Epithelial cell of proximal tubule (primary cell): ENCODE measurements at regions not wholly inside any gene's neighbourhood (a gene's known extent, or its start where the extent isn't known, plus 50 kb on each side); places are given as distances from the start of the nearest gene placed in this dataset.
"Not testable (repeated sequence)": the region's sequence is repeated elsewhere in the genome, so short reads cannot be mapped to it uniquely, and the experiment has no call there.

Source experiments
- DNase-seq: peaks from one replicate; pipeline ENCODE4 v3.0.0-alpha.2; 2011; ENCODE audit warnings: low read depth
- H3K4me3 ChIP-seq: 2 replicates; pipeline ENCODE4 v1.5.1; 2011; ENCODE audit warnings: low read depth, mild to moderate bottlenecking, low read length
- CTCF ChIP-seq: conservative IDR thresholded peaks from 2 replicates; pipeline ENCODE4 v1.5.1; 2012; ENCODE audit warnings: low read depth, mild to moderate bottlenecking, low read length

DNA sequence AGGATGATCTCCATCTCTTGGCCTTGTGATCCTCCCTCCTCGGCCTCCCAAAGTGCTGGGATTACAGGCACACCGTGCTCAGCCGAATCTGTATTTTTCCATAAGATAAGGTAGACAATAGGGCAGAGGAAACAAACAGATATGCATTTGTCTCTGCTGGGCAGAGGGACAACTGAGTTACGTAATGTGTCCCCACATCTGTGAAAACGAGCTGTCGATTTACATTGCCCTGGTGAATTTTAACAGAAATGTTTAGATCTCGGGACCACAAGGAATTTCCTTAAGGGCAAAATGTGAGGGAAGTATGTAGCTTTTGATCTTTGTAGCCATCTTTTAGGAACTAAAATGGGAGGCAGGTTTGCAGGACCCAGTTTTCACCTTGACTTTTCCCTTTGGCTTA, 189.7 kb downstream of the TRIML1 start:
- TF ChIP-seq CTCF = no peak
- DNase-seq = no peak
- no peak overlapping the region for H3K4me3 ChIP-seq

DNA sequence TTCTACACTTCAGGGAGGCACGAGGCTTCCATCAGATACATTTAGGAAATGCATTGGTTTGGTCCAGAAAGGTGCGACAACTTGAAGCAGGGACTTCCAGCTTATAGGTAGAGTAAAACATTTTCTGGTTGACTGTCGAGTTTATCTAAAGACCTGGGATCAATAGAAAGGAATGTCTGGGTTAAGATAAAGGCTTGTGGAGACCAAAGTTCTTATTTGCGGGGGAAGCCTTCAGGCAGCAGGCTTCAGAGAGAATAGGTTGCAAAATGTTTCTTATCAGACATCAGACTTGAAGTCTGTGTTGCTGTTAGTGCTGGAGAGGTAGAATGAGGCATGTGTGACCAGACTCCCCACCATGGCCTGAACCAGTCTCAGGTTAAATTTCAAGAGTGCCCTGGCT, 190.3 kb downstream of the TRIML1 start:
- H3K4me3 ChIP-seq = no peak overlapping the region
- DNase-seq = no peak
- TF ChIP-seq CTCF = no peak

GRCh38 chr4:188332265-188332664, 193.0 kb downstream of the TRIML1 start:
- no peak for DNase-seq
- H3K4me3 ChIP-seq = no peak overlapping the region
- no peak for TF ChIP-seq CTCF

DNA sequence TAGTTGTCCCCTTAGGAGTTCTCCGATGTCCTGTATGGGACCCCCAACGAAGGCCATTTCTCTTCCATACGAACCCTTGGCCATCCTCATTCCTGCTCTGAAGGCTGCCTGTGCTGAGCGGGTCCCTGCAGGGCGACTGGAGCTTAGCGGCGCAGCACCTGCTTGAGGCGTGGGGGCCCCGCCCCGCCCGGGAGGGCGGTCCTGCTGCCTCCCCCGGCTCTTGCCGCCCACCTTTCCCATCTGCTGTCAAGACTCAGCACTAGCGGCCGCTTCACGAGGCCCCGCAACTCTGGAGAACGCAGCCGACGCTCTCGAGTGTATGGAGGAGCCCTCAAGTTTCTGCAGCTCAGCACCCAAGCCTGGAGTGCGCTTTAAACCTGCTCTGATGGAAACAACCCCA, 197.7 kb downstream of the TRIML1 start:
- TF ChIP-seq CTCF = no peak
- DNase-seq = no peak
- H3K4me3 ChIP-seq = no peak overlapping the region

DNA sequence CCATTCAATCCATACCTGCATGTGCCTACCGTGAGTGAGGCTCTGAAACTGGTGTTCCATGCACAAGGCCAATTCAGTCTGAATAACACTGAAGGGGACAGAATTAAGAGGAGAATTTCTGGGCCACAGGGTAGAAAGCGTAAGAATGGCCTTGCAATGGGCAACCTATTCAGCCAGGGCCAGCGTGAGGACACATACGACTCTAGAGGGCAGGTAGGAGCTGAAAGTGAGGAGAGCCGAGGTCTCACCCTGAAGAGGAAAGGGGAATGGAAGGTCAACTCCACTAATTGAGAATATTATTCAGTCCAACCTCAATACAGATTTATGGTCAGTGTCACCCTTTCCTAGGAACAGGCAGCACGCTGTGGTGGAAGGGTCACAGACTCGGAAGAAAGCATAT, 202.2 kb downstream of the TRIML1 start:
- TF ChIP-seq CTCF = no peak
- no peak for DNase-seq
- H3K4me3 ChIP-seq = no peak overlapping the region

GRCh38 chr4:188346171-188346809, 207.0 kb downstream of the TRIML1 start:
- no peak for TF ChIP-seq CTCF
- no peak overlapping the region for H3K4me3 ChIP-seq
- no peak for DNase-seq

- no peak for DNase-seq
- H3K4me3 ChIP-seq = no peak overlapping the region
- no peak for TF ChIP-seq CTCF
These were observed 208.1 kb downstream of the TRIML1 start for GRCh38 chr4:188347339-188347738.

DNA sequence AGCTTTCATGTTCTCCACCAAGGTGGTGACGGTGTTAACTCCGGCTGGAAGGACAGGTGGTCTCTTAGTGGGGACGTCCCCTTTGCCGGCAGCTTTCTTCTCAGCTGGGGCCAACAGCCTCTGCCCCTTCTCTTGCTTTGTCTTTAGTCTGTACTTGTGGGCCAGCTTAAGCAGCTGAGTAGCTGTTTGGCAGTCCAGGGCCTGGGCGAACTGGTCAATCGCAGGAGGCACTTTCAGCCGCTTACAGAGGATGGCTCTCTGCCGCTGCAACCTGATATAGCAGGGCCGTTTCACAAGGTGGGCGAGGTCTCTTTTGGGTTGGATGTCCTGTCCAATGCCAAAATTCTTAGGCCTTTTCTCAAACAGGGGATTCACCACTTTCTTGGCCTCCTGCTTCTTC, 210.3 kb downstream of the TRIML1 start:
- DNase-seq, H3K4me3 ChIP-seq: not testable (repeated sequence)
